Activated CD4-positive, alpha-beta T cell treated with anti-CD3 and anti-CD28 coated beads, Interleukin-2, amount 50 U/mL, for 48 hours (primary cell): ENCODE measurements at regions not wholly inside any gene's neighbourhood (a gene's known extent, or its start where the extent isn't known, plus 50 kb on each side); places are given as distances from the start of the nearest gene placed in this dataset.
"Not testable (repeated sequence)": the region's sequence is repeated elsewhere in the genome, so short reads cannot be mapped to it uniquely, and the experiment has no call there.

Source experiments
- DNase-seq, 2 experiments: peaks; one replicate each; pipeline ENCODE4 v3.0.0-alpha.2; 2020

- not testable (repeated sequence) for DNase-seq
Observed at GRCh38 chr9:26664087-26664773, 228.4 kb downstream of the CAAP1 start.

- no peak for DNase-seq
Observed at GRCh38 chr9:26662476-26662875, 230.1 kb downstream of the CAAP1 start.

- no peak for DNase-seq
Observed at GRCh38 chr9:26658476-26658875, 234.1 kb downstream of the CAAP1 start.

DNA sequence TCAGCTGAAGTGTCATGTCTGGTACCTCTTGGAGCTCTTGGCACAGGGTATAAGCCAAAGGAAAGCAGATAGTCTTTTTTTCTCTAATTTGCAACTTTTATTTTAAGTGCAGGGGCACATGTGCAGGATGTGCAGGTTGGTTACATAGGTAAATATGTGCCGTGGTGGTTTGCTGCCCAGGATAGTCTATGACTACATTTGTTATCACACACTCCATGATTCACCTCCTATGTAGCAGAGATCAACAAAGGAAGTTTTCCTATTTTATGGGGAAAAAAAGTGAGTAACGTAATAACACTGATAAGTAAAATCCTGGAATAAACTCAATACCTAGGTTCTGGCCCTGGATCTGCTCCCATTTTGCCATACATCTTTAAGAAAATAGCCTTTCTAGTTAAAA lies 234.6 kb downstream of the CAAP1 start:
- no peak for DNase-seq

DNA sequence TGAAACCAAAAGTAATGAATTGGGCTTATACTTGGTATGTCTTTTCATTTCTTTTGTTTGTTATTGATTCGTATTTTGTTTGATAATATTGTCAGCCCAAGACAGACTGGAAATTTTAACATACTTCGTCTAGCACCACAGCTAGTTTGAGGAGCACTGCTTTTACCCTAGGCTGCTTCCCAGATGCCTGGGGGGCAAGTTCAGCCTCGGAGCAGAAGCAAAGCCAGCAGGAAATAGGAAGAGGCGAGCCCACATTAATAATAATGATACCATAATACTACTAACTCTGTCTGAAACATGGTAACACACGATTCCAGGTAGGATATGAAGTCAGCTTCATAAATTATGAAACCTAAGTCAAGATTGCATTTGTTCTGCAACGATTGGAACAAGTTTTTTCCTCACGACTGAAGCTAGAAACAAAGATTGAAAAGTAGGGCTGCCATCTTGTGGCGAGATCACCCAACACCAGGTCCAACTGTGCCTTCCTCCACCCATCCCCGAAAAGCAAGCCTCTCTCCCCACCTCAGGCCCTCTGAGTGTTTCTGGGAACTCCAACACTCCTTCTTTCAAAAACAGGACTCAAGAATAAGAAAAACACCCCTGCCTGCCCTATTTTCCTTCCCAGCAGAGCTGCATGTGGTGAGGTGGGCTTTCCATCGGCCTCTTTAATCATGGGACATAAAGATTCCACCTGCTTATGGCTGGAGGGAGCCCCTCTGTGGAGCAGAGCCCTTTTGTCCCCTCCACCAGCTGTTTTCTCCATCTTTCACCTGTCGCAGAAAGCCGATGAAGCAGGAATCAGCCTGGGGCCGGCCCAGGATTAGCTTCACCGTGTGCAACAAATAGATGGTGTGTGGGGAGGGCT lies 236.4 kb downstream of the CAAP1 start:
- DNase-seq, result no peak

DNA sequence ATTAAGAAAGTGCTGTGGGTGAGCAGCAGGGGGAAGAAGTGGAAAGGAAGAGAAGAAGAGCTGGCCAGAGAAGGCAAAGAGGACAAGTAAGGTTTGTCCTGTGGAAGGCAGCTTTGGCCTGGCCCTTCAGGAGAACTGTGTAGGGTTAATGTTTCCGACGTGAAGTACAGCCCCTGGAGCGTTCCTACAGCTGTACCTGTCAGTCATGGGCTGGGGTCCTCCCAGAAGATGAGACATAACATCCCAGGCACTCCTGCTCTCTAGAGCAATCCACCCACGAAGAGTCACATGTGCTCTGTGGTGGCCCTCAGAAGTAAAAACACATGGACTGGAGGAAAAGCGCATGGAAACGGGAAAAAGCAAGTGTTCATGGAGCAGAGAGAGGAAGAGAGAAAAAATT lies 237.4 kb downstream of the CAAP1 start:
- DNase-seq, result no peak

DNA sequence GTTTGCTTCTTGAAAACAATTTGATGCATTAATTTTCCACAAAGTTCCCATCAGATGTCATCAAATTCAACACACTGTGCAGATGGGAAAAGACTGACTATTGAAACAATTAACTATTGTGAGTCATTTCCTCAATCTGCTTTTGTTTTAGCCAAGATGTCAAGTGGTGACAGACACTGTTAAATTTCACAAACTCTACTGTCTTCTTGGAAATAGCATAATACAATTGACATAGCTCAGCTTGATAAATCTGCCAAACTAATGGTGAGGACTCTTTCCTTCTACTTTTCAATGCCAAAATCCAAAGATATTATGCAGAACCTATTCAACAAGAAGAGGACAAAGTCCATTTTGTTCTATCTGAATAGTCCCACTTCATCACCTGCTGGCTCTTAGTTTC lies 242.3 kb downstream of the CAAP1 start:
- no peak for DNase-seq

- DNase-seq, result no peak
Observed at GRCh38 chr9:26643826-26644225, 248.8 kb downstream of the CAAP1 start.

DNA sequence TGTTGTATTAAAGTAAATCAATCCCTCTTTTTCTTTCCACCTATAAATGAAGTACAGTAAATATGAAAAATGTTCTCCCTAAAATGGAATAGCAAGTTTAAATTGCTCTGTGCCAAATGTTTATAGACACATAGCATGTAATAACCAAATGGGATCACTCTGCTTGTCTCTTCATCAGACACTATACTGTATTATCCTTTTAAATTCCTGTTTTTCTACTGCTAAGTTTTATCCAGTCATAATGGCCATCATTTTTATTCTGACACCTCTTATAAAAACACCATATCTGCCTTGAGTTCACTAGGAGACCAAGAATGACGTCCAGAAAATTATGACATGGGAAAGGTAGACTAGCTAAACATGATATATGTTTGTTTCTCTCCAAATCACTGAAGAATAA lies 252.8 kb downstream of the CAAP1 start:
- DNase-seq, result no peak

DNA sequence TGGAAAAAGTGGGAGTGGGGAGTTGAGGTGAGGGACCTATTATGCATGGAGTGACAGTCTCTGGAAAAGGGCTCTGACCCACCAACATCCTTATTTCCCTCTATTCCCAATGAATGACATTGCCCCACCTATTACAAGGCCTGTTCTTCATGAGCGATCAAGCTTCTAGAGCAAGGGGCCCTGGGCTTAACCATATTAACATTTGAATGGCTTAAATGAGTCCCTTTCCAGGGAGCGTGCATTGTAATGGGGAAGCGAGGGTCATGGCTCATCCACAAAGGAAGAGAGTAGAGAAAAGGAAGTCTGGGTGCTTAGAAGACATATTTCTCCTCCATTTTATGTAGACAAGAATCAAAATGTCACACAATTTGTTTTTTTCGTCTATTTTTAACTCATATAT lies 255.5 kb downstream of the CAAP1 start:
- no peak for DNase-seq

- DNase-seq, result peak in 1 of 2 experiments; percentile 3
Observed at GRCh38 chr9:26613851-26614350, 278.7 kb downstream of the CAAP1 start.

DNA sequence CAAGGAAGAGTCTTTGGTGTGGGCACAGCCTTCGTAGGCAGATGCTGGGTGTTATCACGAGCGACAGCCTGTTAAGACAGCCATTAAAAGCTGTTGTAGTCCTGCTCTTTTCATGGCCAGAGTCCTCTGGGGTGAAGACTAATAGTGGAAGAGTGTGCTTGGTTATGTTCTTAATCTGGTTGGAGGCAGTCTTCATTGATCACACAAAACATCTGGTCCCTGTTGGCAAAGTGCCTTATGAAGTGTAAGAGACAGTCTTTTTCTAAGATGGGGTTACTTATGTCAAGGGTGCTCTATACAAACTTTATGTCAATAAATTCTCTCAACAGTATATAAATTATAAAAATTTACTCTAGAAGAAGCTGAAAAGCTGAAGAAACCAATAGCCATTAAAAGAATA lies 280.4 kb downstream of the CAAP1 start:
- no peak for DNase-seq

GRCh38 chr9:26606756-26607155 lies 285.8 kb downstream of the CAAP1 start:
- no peak for DNase-seq

GRCh38 chr9:26605367-26605766 lies 287.2 kb downstream of the CAAP1 start:
- no peak for DNase-seq

DNA sequence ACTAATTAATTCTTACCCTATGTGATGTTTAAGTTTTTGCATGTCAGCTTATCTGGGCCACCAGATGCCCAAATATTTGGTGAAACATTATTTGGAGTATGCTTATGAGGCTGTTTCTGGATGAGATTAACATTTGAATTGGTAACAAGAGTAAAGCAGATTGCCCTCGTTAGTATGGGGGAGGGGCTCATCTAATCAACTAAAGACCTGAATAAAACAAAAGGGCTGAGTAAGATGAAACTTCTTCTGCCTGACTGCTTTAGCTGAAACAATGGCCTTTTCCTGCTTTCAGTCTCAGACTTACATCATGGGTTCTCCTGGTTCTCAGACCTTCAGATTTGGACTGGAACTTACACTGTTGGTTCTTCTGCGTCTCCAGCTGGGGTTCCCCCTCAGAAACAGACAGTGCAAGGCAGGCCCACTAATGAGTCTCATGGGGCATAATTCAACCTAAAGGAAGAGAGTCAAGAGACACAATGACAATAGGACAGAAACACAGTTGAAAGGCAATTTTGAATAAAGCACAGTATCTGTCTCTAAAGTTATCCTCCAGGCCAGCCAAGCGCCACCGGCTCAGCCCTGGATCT lies 288.4 kb downstream of the CAAP1 start:
- DNase-seq, result no peak

GRCh38 chr9:26603617-26604016 lies 289.0 kb downstream of the CAAP1 start:
- no peak for DNase-seq

DNA sequence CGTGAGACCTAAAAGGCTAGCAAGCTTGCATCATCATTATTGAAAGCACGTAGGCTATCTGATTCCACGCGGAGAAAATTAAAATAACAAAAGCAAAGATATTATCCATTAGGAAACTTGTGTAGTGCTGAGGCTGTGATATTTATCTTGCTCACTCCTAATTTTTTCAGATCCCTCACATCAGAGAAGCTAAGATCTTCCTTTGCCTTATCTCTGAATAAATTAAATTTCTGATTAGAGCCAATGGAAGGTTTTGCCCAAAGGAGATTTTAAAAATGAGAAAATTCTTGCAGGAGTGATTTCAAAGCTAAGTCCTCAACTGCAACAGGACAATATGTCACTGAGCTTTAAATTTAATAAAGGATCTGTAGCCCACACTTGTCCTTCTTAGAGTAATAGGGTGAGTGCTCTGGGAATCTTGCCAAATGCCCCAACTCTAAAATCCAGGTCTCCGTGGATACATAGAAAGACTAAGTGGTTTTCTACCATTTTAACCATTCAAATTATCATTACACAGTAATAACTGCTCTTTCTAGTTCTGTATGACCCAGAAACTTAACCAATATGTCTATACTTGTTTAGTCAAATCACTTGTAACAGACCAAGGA lies 295.0 kb downstream of the CAAP1 start:
- no peak for DNase-seq

- DNase-seq, result no peak
Observed at GRCh38 chr9:26579056-26579455, 313.5 kb downstream of the CAAP1 start.

DNA sequence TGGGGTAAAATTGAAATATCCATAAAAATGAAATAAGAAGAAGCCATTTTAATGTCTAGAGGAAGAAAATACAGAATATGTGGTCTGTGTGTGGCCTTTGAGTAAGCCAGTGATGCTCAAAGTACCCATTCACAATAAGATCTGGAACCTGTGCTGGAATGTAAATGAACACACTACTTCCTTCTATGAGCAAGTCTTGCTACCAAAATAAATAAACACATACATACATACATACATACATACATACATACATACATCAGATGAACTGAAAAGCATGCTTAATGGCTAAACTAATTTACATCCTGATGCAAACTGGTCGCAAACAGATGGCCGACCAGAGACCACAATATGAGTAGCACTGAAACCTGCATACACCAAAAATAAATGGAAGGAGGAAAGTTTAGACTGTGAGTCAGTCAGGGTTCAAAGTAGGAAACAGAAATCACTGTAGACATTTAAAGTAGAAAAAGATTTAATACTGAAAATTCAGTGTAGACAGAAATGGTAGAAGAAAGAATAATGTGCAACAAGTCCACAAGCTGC lies 317.6 kb downstream of the CAAP1 start:
- no peak for DNase-seq

DNA sequence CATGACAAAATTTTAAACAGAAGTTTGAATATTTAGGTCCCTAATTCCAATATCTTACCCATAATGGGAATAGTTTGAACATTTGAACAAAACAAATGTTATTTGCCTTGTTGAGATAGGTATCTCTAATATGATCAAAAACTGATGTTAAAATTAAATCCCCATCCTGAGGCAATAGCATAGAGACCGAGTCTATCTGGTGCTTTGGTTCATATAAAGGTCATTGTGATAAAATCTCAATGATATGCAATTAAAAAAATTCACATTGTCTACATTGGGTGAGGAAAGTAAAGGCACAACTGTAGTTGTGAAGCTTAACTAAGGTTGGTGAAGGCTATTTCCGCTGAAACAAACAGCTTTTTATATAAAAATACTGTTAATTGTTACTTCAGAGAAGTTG lies 318.3 kb downstream of the CAAP1 start:
- no peak for DNase-seq

DNA sequence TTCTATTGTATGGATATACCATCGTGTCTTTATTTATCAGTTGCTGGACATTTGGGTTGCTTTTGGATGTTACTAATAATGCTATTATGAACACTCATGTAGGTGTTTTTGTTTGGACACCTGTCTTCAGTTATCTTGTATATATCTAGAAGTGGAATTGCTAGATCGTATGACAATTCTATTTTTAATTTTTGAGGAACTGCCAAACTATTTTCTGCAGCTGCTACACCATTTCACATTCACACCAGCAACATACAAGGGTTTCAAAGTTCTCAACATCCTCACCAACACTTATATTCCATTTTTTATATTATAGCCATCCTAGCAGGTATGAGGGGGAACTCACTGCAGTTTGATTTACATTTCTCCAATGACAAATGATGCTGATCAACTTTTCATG lies 324.6 kb downstream of the CAAP1 start:
- no peak for DNase-seq

GRCh38 chr9:26566141-26566540 lies 326.5 kb downstream of the CAAP1 start:
- no peak for DNase-seq

GRCh38 chr9:26565118-26565517 lies 327.5 kb downstream of the CAAP1 start:
- DNase-seq, result no peak
